ENCODE measurements at regions not wholly inside any gene's neighbourhood (a gene's known extent, or its start where the extent isn't known, plus 50 kb on each side); places are given as distances from the start of the nearest gene placed in this dataset.

GRCh38 chr5:9853309-9853708 is 223.2 kb upstream of the TAS2R1 start:
- H3K79me2 ChIP-seq (ENCODE audit: insufficient read depth): no peaks in the 10 kb centered on the region
- no peak for DNase-seq
- H4K20me1 ChIP-seq (ENCODE audit: insufficient read depth): no peaks in the 10 kb centered on the region
- TF ChIP-seq EZH2 (IDR thresholded peaks at IDR 0.05; ENCODE audit: insufficient read depth, poor library complexity, severe bottlenecking) (no peak), EZH2phosphoT487 (IDR thresholded peaks at IDR 0.05; ENCODE audit: insufficient read depth, low read depth) (no peak)
- no peak overlapping the region for H3K4me2 ChIP-seq (ENCODE audit: unreplicated experiment)
- peaks cover 4% of the 10 kb centered on the region; the same call in 1 of the 2 replicates for H3F3A ChIP-seq (ENCODE audit: insufficient read depth)
- no peaks in the 10 kb centered on the region for H3K9me3 ChIP-seq (ENCODE audit: low read depth)
- 94 to 100% methylated on average over 2 of the region's 2 CpGs for WGBS, 2 experiments (ENCODE audit: low coverage in 1 of 2, low lambda C conversion rate in 2 of 2, missing lambda C conversion rate in 2 of 2)
- no peaks in the 10 kb centered on the region for H3K9me2 ChIP-seq (ENCODE audit: insufficient read depth)
- no peak overlapping the region for H3K27ac ChIP-seq
- no peak overlapping the region for H3K4me3 ChIP-seq
- no peaks in the 10 kb centered on the region for H3K36me3 ChIP-seq (ENCODE audit: low read depth)
- in situ Hi-C loops (cut with MboI): no loop called here
- no peaks in the 10 kb centered on the region for H3K27me3 ChIP-seq (replicated peaks; ENCODE audit: insufficient read depth)
- H3K4me1 ChIP-seq (ENCODE audit: insufficient read depth): peaks cover 16% of the 10 kb centered on the region
- no peak overlapping the region for H3K9ac ChIP-seq
- H2AFZ ChIP-seq: no peak overlapping the region

DNA sequence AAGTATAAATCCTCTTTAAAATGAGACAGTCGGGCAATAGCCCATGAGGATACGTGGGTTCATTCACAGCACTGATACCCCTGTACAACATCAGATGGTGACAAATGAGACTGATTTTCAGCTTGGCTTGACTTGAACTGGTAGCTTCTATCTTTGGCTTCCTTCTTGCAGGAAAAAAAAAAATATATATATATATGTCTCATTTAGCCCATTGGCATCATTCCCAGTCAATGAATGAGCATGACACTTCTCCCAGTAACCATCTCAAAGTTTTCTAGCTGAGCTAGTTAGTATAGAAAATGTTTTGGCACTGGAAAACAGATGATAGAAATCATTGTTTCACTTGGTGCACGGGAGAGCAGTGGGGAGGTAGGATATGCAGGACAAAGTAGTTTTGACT is 222.5 kb upstream of the TAS2R1 start:
- H3F3A ChIP-seq (ENCODE audit: insufficient read depth): peaks cover 4% of the 10 kb centered on the region; the same call in 1 of the 2 replicates
- no peaks in the 10 kb centered on the region for H3K9me3 ChIP-seq (ENCODE audit: low read depth)
- no peaks in the 10 kb centered on the region for H4K20me1 ChIP-seq (ENCODE audit: insufficient read depth)
- no peak overlapping the region for H2AFZ ChIP-seq
- H3K9me2 ChIP-seq (ENCODE audit: insufficient read depth): no peaks in the 10 kb centered on the region
- H3K4me1 ChIP-seq (ENCODE audit: insufficient read depth): peaks cover 16% of the 10 kb centered on the region
- H3K79me2 ChIP-seq (ENCODE audit: insufficient read depth): no peaks in the 10 kb centered on the region
- no peaks in the 10 kb centered on the region for H3K27me3 ChIP-seq (replicated peaks; ENCODE audit: insufficient read depth)
- WGBS, 2 experiments (ENCODE audit: low coverage in 1 of 2, low lambda C conversion rate in 2 of 2, missing lambda C conversion rate in 2 of 2): 64 to 65% methylated on average over 3 of the region's 3 CpGs
- H3K4me2 ChIP-seq (ENCODE audit: unreplicated experiment): no peak overlapping the region
- no peak overlapping the region for H3K4me3 ChIP-seq
- in situ Hi-C loops (cut with MboI): no loop called here
- no peak overlapping the region for H3K9ac ChIP-seq
- DNase-seq: peak; percentile 72
- H3K36me3 ChIP-seq (ENCODE audit: low read depth): no peaks in the 10 kb centered on the region
- no peak overlapping the region for H3K27ac ChIP-seq
- no peak for TF ChIP-seq EZH2 (IDR thresholded peaks at IDR 0.05; ENCODE audit: insufficient read depth, poor library complexity, severe bottlenecking)
- TF ChIP-seq EZH2phosphoT487 (IDR thresholded peaks at IDR 0.05; ENCODE audit: insufficient read depth, low read depth): no peak

- Histone ChIP-seq H4K20me1 (ENCODE audit: insufficient read depth) (no peaks in the 10 kb centered on the region), H3K36me3 (ENCODE audit: low read depth) (no peaks in the 10 kb centered on the region), H3K9me2 (ENCODE audit: insufficient read depth) (no peaks in the 10 kb centered on the region), H2AFZ (no peak overlapping the region), H3K79me2 (ENCODE audit: insufficient read depth) (no peaks in the 10 kb centered on the region), H3K4me2 (ENCODE audit: unreplicated experiment) (no peak overlapping the region), H3K9ac (no peak overlapping the region), H3K4me3 (no peak overlapping the region), H3K27ac (no peak overlapping the region), H3K27me3 (replicated peaks; ENCODE audit: insufficient read depth) (no peaks in the 10 kb centered on the region), H3K4me1 (ENCODE audit: insufficient read depth) (peaks cover 16% of the 10 kb centered on the region), H3F3A (ENCODE audit: insufficient read depth) (peaks cover 4% of the 10 kb centered on the region; the same call in 1 of the 2 replicates), H3K9me3 (ENCODE audit: low read depth) (no peaks in the 10 kb centered on the region)
- in situ Hi-C loops (cut with MboI): no loop called here
- peak; percentile 98 for DNase-seq
- WGBS, 2 experiments (ENCODE audit: low coverage in 1 of 2, low lambda C conversion rate in 2 of 2, missing lambda C conversion rate in 2 of 2): 2% methylated on average over 3 of the region's 3 CpGs
- TF ChIP-seq EZH2phosphoT487 (IDR thresholded peaks at IDR 0.05; ENCODE audit: insufficient read depth, low read depth): no peak
Observed at GRCh38 chr5:9851458-9851857, 221.3 kb upstream of the TAS2R1 start.

DNA sequence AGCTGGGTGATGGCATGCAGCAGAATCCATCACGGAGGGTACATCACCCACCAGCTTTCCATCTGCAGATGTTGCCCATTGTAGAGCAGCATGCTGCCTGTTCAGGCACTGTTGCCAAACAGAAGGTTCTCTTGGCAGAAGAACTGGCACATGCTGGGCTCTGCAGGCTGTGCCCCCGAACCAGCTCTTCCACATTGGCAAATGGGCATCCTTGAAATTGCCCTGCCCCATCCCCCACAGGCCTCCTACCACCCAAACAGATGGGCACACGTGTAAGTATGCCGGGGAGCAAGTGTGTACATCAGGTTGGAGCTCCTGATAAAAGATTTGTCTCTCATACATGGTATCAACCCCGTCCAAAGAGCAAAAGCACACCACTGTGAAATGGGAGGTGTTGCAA is 220.3 kb upstream of the TAS2R1 start:
- Histone ChIP-seq H3K4me3 (no peak overlapping the region), H3F3A (ENCODE audit: insufficient read depth) (peaks cover 4% of the 10 kb centered on the region; the same call in 1 of the 2 replicates), H2AFZ (no peak overlapping the region), H4K20me1 (ENCODE audit: insufficient read depth) (no peaks in the 10 kb centered on the region), H3K27ac (no peak overlapping the region), H3K79me2 (ENCODE audit: insufficient read depth) (no peaks in the 10 kb centered on the region), H3K9me3 (ENCODE audit: low read depth) (no peaks in the 10 kb centered on the region), H3K27me3 (replicated peaks; ENCODE audit: insufficient read depth) (no peaks in the 10 kb centered on the region), H3K4me1 (ENCODE audit: insufficient read depth) (peaks cover 16% of the 10 kb centered on the region), H3K4me2 (ENCODE audit: unreplicated experiment) (no peak overlapping the region), H3K36me3 (ENCODE audit: low read depth) (no peaks in the 10 kb centered on the region), H3K9ac (no peak overlapping the region), H3K9me2 (ENCODE audit: insufficient read depth) (no peaks in the 10 kb centered on the region)
- DNase-seq: no peak
- in situ Hi-C loops (cut with MboI): no loop called here
- 73 to 74% methylated on average over 4 to 5 of the region's 5 CpGs for WGBS, 2 experiments (ENCODE audit: low coverage in 1 of 2, low lambda C conversion rate in 2 of 2, missing lambda C conversion rate in 2 of 2)
- TF ChIP-seq EZH2 (IDR thresholded peaks at IDR 0.05; ENCODE audit: insufficient read depth, poor library complexity, severe bottlenecking) (no peak), EZH2phosphoT487 (IDR thresholded peaks at IDR 0.05; ENCODE audit: insufficient read depth, low read depth) (no peak)

- Histone ChIP-seq H3K9ac (no peak overlapping the region), H3K4me3 (no peak overlapping the region), H3K79me2 (ENCODE audit: insufficient read depth) (no peaks in the 10 kb centered on the region), H3K4me1 (ENCODE audit: insufficient read depth) (peaks cover 15% of the 10 kb centered on the region), H3K36me3 (ENCODE audit: low read depth) (no peaks in the 10 kb centered on the region), H3K4me2 (ENCODE audit: unreplicated experiment) (no peak overlapping the region), H2AFZ (no peak overlapping the region), H4K20me1 (ENCODE audit: insufficient read depth) (no peaks in the 10 kb centered on the region), H3K27me3 (replicated peaks; ENCODE audit: insufficient read depth) (no peaks in the 10 kb centered on the region), H3K27ac (no peak overlapping the region), H3K9me2 (ENCODE audit: insufficient read depth) (no peaks in the 10 kb centered on the region), H3K9me3 (ENCODE audit: low read depth) (no peaks in the 10 kb centered on the region), H3F3A (ENCODE audit: insufficient read depth) (peaks cover 4% of the 10 kb centered on the region; the same call in 1 of the 2 replicates)
- WGBS, 2 experiments (ENCODE audit: low coverage in 1 of 2, low lambda C conversion rate in 2 of 2, missing lambda C conversion rate in 2 of 2): 70 to 72% methylated on average over 6 of the region's 6 CpGs
- TF ChIP-seq EZH2phosphoT487 (IDR thresholded peaks at IDR 0.05; ENCODE audit: insufficient read depth, low read depth): no peak
- no peak for TF ChIP-seq EZH2 (IDR thresholded peaks at IDR 0.05; ENCODE audit: insufficient read depth, poor library complexity, severe bottlenecking)
- in situ Hi-C loops (cut with MboI): no loop called here
- DNase-seq: no peak
Observed at GRCh38 chr5:9847631-9848030, 217.5 kb upstream of the TAS2R1 start.

All from GM23248 (cell line).